Heart right ventricle (tissue), 16 donors: ENCODE measurements at regions not wholly inside any gene's neighbourhood (a gene's known extent, or its start where the extent isn't known, plus 50 kb on each side); places are given as distances from the start of the nearest gene placed in this dataset.
A peak's percentile ranks its signal among the peaks of the same experiment; 100 is the strongest.

ENCODE experiments used
- ATAC-seq, 8 donors: fragments of 200-7000 bp; cut with Tn5 transposase; one replicate each; pipeline ENCODE4 v1.9.1; 2020; ENCODE audit warnings: mild to moderate bottlenecking in 8 of 8, moderate library complexity in 8 of 8, moderate number of reproducible peaks in 1 of 8
- DNase-seq, 2 donors: peaks; one replicate each; pipeline ENCODE4 v3.0.0-alpha.2; 2020
- H3K27ac ChIP-seq, 10 donors: fragments of 200-600 bp; sonication (generic) in 2 of 10; one replicate each; pipeline versions ENCODE4 v1.5.0 to v1.8.0; 2020 to 2022; ENCODE audit warnings: mild to moderate bottlenecking in 3 of 10
- H3K27me3 ChIP-seq, 7 donors: fragments of 200-600 bp; one replicate each; pipeline ENCODE4 v1.8.0; 2021 to 2022; ENCODE audit warnings: mild to moderate bottlenecking in 2 of 7
- H3K36me3 ChIP-seq, 9 donors: fragments of 200-600 bp; sonication (generic) in 1 of 9; one replicate each; pipeline versions ENCODE4 v1.5.0 to v1.8.0; 2020 to 2022; ENCODE audit warnings: mild to moderate bottlenecking in 2 of 9
- H3K4me1 ChIP-seq, 9 donors: fragments of 200-600 bp; sonication (generic) in 1 of 9; one replicate each; pipeline versions ENCODE4 v1.5.0 to v1.8.0; 2020 to 2022; ENCODE audit warnings: mild to moderate bottlenecking in 4 of 9
- H3K4me3 ChIP-seq, 10 donors: fragments of 200-600 bp; sonication (generic) in 2 of 10; one replicate each; pipeline versions ENCODE4 v1.5.0 to v1.8.0; 2020 to 2022; ENCODE audit warnings: mild to moderate bottlenecking in 7 of 10, moderate library complexity in 2 of 10
- H3K9me3 ChIP-seq, 11 donors: fragments of 200-600 bp in 10 of 11; sonication (generic) in 2 of 11; one replicate each; pipeline versions ENCODE4 v1.5.0 to v1.8.0; 2013 to 2022; ENCODE audit warnings: mild to moderate bottlenecking in 2 of 11, control low read depth in 1 of 11, moderate library complexity in 1 of 11
- WGBS, 2 donors: extraction: QIAGEN DNeasy Blood & Tissue Kit; methylation state at CpG; one replicate each; pipeline ENCODE4 v1.1.7; 2013; ENCODE audit warnings: inconsistent platforms in 1 of 2; 5-methylcytosine and 5-hydroxymethylcytosine counted together
- intact Hi-C, 10 donors: fragments of 100-400 bp; cut with DNase I; formaldehyde crosslinking; loops; one replicate each; pipeline versions ENCODE4 v1.11.1 to v1.14.2; 2022
- TF ChIP-seq, protein P1 (sequence below), 9 donors: fragments of 200-600 bp; sonication (generic) in 2 of 9; IDR thresholded peaks; one replicate each; pipeline versions ENCODE4 v1.5.0 to v1.8.0; 2021 to 2022; ENCODE audit warnings: antibody characterized with exemption in 9 of 9, mild to moderate bottlenecking in 5 of 9, moderate library complexity in 1 of 9
- donor health status: Arrhythmogenic right ventricular cardiomyopathy.
- donor health status: ischemic (EF 13 %, LVEDD 7.1; RV severe dilation, severe dysfunction).
- donor health status: healthy with polysubstance abuse.
- donor health status: DM: no; HTN: yes; CAD: no.
- donor health status: DM: no; HTN: no; CAD: no.
- donor health status: ischemic (EF 25% LVEDD 6.9; RV normal size, moderate dysfunction).
- donor health status: ischemic (EF 25% LVEDD 5.7; RV mildly dilated, moderate dysfunction).
- donor health status: healthy.
- donor health status: DM: yes; HTN: yes; CAD: no.
- donor health status: Ischemic cardiomyopathy.
- donor health status: ischemic (EF 35%, LVEDD 5.7; RV mildly dilated, moderate dysfunction).
- donor health status: nonischemic (EF 11% LVEDD 7.7; RV severe dilation, severe dysfunction).
- donor health status: DM: yes; HTN: yes; CAD: no.
- donor health status: PGD.
- donor health status: ischemic (EF 29% LVEDD 5.4; RV normal size, mild dysfunction).
- donor health status: nonischemic (EF 23%, LVEDD 6.1; RV moderate dilation, normal function).

- WGBS, 2 donors = 85 to 92% methylated on average over 5 of the region's 5 CpGs
- intact Hi-C loops = no loop called here
Measured at GRCh38 chr2:145655165-145655765, 1135.3 kb upstream of the ZEB2 start.

GRCh38 chr2:145654746-145655145, 1134.8 kb upstream of the ZEB2 start:
- no peak for ATAC-seq
- Histone ChIP-seq H3K9me3 (no peaks in the 10 kb centered on the region), H3K4me3 (no peak overlapping the region), H3K27ac (no peak overlapping the region), H3K27me3 (no peaks in the 10 kb centered on the region), H3K36me3 (no peaks in the 10 kb centered on the region), H3K4me1 (peaks cover 0 to 14% (median 0%) of the 10 kb centered on the region in 9 donors)
- 76 to 79% methylated on average over 3 of the region's 3 CpGs for WGBS, 2 donors
- intact Hi-C loops = no loop called here
- TF ChIP-seq, protein P1, sequence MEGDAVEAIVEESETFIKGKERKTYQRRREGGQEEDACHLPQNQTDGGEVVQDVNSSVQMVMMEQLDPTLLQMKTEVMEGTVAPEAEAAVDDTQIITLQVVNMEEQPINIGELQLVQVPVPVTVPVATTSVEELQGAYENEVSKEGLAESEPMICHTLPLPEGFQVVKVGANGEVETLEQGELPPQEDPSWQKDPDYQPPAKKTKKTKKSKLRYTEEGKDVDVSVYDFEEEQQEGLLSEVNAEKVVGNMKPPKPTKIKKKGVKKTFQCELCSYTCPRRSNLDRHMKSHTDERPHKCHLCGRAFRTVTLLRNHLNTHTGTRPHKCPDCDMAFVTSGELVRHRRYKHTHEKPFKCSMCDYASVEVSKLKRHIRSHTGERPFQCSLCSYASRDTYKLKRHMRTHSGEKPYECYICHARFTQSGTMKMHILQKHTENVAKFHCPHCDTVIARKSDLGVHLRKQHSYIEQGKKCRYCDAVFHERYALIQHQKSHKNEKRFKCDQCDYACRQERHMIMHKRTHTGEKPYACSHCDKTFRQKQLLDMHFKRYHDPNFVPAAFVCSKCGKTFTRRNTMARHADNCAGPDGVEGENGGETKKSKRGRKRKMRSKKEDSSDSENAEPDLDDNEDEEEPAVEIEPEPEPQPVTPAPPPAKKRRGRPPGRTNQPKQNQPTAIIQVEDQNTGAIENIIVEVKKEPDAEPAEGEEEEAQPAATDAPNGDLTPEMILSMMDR (IDR thresholded peaks at IDR 0.05) = no peak
- no peak for DNase-seq

More at GRCh38 chr2:145655165-145655765, 1135.3 kb upstream of the ZEB2 start:
- TF ChIP-seq, protein P1 (IDR thresholded peaks at IDR 0.05) = no peak
- Histone ChIP-seq H3K4me3 (no peak overlapping the region), H3K9me3 (no peaks in the 10 kb centered on the region), H3K36me3 (no peaks in the 10 kb centered on the region), H3K4me1 (peaks cover 0 to 14% (median 0%) of the 10 kb centered on the region in 9 donors), H3K27ac (no peak overlapping the region), H3K27me3 (no peaks in the 10 kb centered on the region)
- ATAC-seq = no peak
- DNase-seq = no peak

GRCh38 chr2:145654156-145654555, 1134.2 kb upstream of the ZEB2 start:
- Histone ChIP-seq H3K27me3 (no peaks in the 10 kb centered on the region), H3K36me3 (no peaks in the 10 kb centered on the region), H3K9me3 (no peaks in the 10 kb centered on the region), H3K4me1 (peaks cover 0 to 14% (median 0%) of the 10 kb centered on the region in 9 donors), H3K27ac (peak overlapping the region in 1 of 10 donors; percentile 48), H3K4me3 (no peak overlapping the region)
- ATAC-seq (no peak), DNase-seq (no peak)
- 88 to 93% methylated on average over 2 of the region's 2 CpGs for WGBS, 2 donors
- TF ChIP-seq, protein P1 (IDR thresholded peaks at IDR 0.05) = no peak
- intact Hi-C loops = no loop called here

DNA sequence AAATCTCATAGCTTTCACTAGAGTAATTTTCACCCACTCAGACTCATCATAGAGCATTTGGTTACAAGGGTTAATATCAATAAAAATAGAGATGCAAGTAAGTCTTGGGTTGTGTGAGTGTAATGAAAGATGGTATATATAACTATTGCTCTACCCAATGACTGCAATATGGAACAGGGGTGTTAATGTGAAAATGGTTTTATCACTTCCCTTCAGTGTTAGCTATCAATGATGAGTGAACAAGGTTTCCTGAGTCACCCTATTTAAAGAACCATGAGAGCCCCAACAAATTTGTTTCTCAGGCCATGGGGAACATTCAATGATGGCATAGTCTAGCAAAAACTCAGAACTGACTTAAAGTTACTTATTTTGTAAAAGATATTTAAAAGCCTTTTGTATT, 1133.6 kb upstream of the ZEB2 start:
- H3K36me3 ChIP-seq = no peaks in the 10 kb centered on the region
- no peak overlapping the region for H3K4me3 ChIP-seq
- no peak for ATAC-seq
- H3K9me3 ChIP-seq = no peaks in the 10 kb centered on the region
- intact Hi-C loops = no loop called here
- DNase-seq = no peak
- H3K4me1 ChIP-seq = peaks cover 0 to 14% (median 0%) of the 10 kb centered on the region in 9 donors
- H3K27me3 ChIP-seq = no peaks in the 10 kb centered on the region
- TF ChIP-seq, protein P1 (IDR thresholded peaks at IDR 0.05) = no peak
- H3K27ac ChIP-seq = peak overlapping the region in 1 of 10 donors; percentile 48
